Ammon's horn (tissue), 1 donor: ENCODE measurements at regions not wholly inside any gene's neighbourhood (a gene's known extent, or its start where the extent isn't known, plus 50 kb on each side); places are given as distances from the start of the nearest gene placed in this dataset.

Source experiments
- DNase-seq: peaks from one replicate; pipeline ENCODE4 v3.0.0-alpha.2; 2016; ENCODE audit warnings: low spot score

- DNase-seq, result no peak
Measured at GRCh38 chr13:103282571-103283450, 216.6 kb upstream of the SLC10A2 start.

- DNase-seq, result no peak
Measured at GRCh38 chr13:103277959-103278694, 211.9 kb upstream of the SLC10A2 start.

- no peak for DNase-seq
Measured at GRCh38 chr13:103276775-103277498, 210.7 kb upstream of the SLC10A2 start.

- no peak for DNase-seq
Measured at GRCh38 chr13:103275722-103276121, 209.5 kb upstream of the SLC10A2 start.

GRCh38 chr13:103275081-103275480 lies 208.9 kb upstream of the SLC10A2 start:
- no peak for DNase-seq

- DNase-seq, result no peak
Measured at GRCh38 chr13:103273825-103274224, 207.6 kb upstream of the SLC10A2 start.

GRCh38 chr13:103272770-103273169 lies 206.6 kb upstream of the SLC10A2 start:
- DNase-seq, result no peak

GRCh38 chr13:103263448-103263847 lies 197.2 kb upstream of the SLC10A2 start:
- DNase-seq, result no peak

GRCh38 chr13:103255587-103256301 lies 189.5 kb upstream of the SLC10A2 start:
- DNase-seq, result no peak

GRCh38 chr13:103250071-103250470 lies 183.9 kb upstream of the SLC10A2 start:
- no peak for DNase-seq

- no peak for DNase-seq
Measured at GRCh38 chr13:103246581-103247200, 180.5 kb upstream of the SLC10A2 start.

GRCh38 chr13:103243495-103243894 lies 177.3 kb upstream of the SLC10A2 start:
- DNase-seq, result no peak

- no peak for DNase-seq
Measured at GRCh38 chr13:103238441-103238840, 172.2 kb upstream of the SLC10A2 start.

- no peak for DNase-seq
Measured at GRCh38 chr13:103236213-103236612, 170.0 kb upstream of the SLC10A2 start.

- no peak for DNase-seq
Measured at GRCh38 chr13:103229674-103230073, 163.5 kb upstream of the SLC10A2 start.

GRCh38 chr13:103224804-103225203 lies 158.6 kb upstream of the SLC10A2 start:
- no peak for DNase-seq

- DNase-seq, result no peak
Measured at GRCh38 chr13:103222683-103223082, 156.5 kb upstream of the SLC10A2 start.

- DNase-seq, result no peak
Measured at GRCh38 chr13:103218253-103218652, 152.0 kb upstream of the SLC10A2 start.

- no peak for DNase-seq
Measured at GRCh38 chr13:103213152-103213551, 146.9 kb upstream of the SLC10A2 start.

GRCh38 chr13:103210348-103210747 lies 144.1 kb upstream of the SLC10A2 start:
- no peak for DNase-seq

GRCh38 chr13:103203735-103204330 lies 137.6 kb upstream of the SLC10A2 start:
- no peak for DNase-seq
